HCT116 (cell line): ENCODE measurements at regions not wholly inside any gene's neighbourhood (a gene's known extent, or its start where the extent isn't known, plus 50 kb on each side); places are given as distances from the start of the nearest gene placed in this dataset.

ENCODE experiments used
- CTCF ChIP-seq, 3 experiments: fragments of 200-600 bp in 1 of 3; sonication (generic) in 1 of 3; IDR thresholded peaks in 2 of 3; conservative IDR thresholded peaks in 1 of 3; 2 replicates each; pipeline ENCODE4 v1.5.1; 2012 to 2017; ENCODE audit warnings: low read depth in 2 of 3, low read length in 2 of 3, antibody characterized with exemption in 1 of 3, borderline replicate concordance in 1 of 3, control low read depth in 1 of 3, mild to moderate bottlenecking in 1 of 3, mixed read lengths in 1 of 3, mixed run types in 1 of 3, moderate library complexity in 1 of 3; ENCODE audit not compliant: insufficient read depth in 1 of 3
- EGR1 ChIP-seq: IDR thresholded peaks from 2 replicates; pipeline ENCODE4 v1.6.1; 2012; ENCODE audit warnings: low read depth
- TF ChIP-seq, protein P1 (sequence below): IDR thresholded peaks from 2 replicates; pipeline ENCODE4 v1.6.1; 2012; ENCODE audit warnings: low read depth
- TF ChIP-seq, protein P2 (sequence below): IDR thresholded peaks from 2 replicates; pipeline ENCODE4 v1.6.1; 2012

GRCh38 chr12:5210923-5211290 is 167.2 kb downstream of the KCNA5 start:
- TF ChIP-seq, protein P1, sequence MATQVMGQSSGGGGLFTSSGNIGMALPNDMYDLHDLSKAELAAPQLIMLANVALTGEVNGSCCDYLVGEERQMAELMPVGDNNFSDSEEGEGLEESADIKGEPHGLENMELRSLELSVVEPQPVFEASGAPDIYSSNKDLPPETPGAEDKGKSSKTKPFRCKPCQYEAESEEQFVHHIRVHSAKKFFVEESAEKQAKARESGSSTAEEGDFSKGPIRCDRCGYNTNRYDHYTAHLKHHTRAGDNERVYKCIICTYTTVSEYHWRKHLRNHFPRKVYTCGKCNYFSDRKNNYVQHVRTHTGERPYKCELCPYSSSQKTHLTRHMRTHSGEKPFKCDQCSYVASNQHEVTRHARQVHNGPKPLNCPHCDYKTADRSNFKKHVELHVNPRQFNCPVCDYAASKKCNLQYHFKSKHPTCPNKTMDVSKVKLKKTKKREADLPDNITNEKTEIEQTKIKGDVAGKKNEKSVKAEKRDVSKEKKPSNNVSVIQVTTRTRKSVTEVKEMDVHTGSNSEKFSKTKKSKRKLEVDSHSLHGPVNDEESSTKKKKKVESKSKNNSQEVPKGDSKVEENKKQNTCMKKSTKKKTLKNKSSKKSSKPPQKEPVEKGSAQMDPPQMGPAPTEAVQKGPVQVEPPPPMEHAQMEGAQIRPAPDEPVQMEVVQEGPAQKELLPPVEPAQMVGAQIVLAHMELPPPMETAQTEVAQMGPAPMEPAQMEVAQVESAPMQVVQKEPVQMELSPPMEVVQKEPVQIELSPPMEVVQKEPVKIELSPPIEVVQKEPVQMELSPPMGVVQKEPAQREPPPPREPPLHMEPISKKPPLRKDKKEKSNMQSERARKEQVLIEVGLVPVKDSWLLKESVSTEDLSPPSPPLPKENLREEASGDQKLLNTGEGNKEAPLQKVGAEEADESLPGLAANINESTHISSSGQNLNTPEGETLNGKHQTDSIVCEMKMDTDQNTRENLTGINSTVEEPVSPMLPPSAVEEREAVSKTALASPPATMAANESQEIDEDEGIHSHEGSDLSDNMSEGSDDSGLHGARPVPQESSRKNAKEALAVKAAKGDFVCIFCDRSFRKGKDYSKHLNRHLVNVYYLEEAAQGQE: no peak
- TF ChIP-seq EGR1 (no peak), CTCF (IDR thresholded peaks at IDR 0.05 in 2 of 3, conservative IDR thresholded peaks at IDR 0.05 in 1 of 3; ENCODE audit: borderline replicate concordance in 1 of 3, insufficient read depth in 1 of 3, low read depth in 2 of 3, low read length in 2 of 3) (no peak)
- TF ChIP-seq, protein P2, sequence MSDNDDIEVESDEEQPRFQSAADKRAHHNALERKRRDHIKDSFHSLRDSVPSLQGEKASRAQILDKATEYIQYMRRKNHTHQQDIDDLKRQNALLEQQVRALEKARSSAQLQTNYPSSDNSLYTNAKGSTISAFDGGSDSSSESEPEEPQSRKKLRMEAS: no peak
